ENCODE measurements at regions not wholly inside any gene's neighbourhood (a gene's known extent, or its start where the extent isn't known, plus 50 kb on each side); places are given as distances from the start of the nearest gene placed in this dataset.
"Not testable (repeated sequence)": the region's sequence is repeated elsewhere in the genome, so short reads cannot be mapped to it uniquely, and the experiment has no call there.

DNA sequence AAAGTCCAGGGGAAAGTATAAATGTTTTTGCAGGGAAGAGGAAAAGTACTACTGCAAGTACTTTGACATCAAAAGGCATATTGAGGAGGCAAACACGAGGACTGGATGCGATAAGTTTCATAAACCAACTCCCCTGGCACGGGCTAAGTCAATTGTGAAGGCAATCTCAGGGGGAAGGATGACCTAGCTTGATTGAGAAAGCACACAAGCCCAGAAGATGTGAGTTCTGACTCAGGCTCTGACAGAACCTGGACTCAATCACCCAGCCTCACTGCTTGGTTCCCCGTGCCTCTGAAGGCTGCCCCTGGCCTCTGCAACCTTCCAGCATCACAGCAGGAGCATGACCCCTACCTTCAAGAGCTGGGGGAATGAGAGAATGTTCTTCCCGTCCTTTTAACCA is 93.2 kb upstream of the ZNF438 start:
- DNase-seq: no peak

DNA sequence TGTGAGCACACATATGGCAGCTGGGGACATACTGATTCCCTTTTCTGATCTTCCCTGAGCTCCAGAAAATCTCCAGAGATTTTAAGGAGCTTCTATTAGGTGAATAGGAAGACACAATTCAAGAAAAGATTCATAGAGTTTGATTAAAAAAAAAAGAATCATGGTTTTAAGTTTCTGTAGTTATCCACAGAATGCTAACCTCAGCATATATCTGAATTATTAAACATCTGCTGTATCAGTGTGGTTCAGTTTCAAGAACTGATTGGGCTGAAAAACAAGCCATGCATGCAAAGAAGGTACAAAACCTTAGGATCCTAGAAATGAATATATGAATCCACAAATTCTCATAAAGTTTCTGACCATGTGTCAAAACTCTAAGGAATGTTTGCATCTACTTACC is 94.1 kb upstream of the ZNF438 start:
- no peak for DNase-seq

DNA sequence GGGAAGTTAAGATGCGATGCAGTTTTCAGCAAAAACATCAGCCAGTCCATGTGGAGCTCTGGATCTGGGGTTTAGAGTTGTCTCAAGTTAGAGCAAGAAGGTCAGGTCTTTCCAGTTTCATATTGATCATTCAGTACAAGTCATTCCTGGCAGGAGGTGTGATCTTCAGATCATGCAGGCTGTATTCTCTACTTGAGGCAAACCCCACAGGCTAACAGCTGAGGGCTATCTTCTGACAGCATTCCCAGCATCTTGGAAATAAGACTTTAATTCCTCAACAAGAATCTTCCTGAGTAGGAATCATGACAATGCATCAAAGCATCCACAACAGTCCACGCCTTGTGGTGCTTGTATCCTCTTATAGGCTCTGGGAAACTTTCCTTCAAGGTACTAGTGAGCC is 94.9 kb upstream of the ZNF438 start:
- DNase-seq: no peak

DNA sequence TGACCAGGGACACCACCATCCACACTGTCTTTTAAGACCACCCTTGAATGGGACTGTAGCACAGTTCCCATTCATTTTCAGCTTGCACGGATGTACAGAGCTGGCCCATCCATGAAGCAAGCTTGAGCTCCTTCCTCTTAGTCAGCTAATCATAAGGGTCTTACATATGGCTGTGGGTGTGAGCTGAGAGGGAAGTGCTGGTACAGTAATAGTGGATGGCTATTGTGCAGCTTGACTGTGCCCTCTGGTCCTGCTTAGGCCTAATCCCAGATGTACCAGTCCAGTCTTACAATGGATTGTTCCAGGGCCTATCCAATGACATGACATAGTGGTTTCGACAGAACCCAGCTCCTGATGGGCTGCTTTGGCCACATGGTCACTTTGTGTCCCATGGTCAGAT is 96.9 kb upstream of the ZNF438 start:
- DNase-seq: no peak

DNA sequence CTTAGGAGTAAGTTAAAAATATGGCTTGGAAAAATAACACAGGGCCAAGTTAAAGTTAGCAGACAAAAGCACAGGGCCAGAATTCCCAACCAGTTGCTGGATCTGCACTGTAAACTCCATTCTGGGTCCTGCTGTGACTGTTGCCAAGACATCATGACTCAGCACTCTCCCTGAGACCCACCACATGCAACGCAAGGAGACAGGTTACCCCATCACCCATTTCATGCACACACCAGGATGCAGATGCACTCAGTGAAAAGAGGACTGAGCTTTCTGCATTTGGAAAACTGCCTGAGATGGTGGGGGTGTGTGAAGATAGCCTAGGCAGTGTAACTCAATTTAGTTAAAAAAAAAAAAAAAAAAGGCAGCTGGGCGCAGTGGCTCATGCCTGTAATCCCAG is 97.6 kb upstream of the ZNF438 start:
- DNase-seq: peak in 1 of 14 donors; percentile 13

DNA sequence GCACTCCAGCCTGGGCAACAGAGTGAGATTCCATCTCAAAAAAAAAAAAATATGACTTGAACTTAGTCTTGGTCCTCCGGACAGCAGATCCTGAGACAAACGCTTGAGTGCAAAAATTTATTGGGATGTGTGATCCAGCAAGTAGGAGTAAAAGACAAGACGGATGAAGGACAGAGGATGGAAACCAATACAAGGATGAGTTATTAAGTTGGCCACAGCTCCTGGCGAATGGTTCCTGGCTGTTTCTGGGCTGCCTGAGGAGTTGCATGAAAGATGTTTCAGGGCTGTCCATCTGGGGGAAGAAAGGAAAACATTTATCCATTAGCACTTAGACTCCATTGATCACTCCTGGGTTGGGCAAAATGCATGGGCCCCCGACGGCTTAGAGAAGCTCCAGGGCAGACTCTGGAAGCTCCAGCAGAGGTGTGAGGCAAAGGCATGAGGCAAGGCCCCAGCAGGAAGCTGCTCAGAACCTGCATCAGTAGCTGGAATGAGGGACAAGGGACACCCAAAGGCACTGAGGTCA is 98.3 kb upstream of the ZNF438 start:
- DNase-seq: no peak

DNA sequence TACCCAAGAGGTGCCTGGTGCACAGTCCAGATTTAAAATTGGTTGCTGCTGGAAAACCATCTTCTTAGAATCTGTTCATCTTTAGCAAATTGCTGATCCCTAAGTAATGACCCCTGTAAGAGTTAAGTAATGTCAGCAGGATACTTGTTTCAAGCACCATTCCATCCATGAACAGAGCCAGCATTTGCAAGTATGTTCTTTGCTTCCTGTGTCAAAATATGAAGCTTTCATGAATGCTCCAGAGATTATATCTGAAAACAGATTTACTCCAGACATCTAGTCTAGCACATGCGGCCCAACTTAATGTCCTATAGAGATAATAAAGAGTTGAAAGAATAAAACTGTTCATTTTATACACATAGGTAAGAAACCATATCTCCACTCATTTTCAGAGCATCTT is 98.7 kb upstream of the ZNF438 start:
- no peak for DNase-seq

DNA sequence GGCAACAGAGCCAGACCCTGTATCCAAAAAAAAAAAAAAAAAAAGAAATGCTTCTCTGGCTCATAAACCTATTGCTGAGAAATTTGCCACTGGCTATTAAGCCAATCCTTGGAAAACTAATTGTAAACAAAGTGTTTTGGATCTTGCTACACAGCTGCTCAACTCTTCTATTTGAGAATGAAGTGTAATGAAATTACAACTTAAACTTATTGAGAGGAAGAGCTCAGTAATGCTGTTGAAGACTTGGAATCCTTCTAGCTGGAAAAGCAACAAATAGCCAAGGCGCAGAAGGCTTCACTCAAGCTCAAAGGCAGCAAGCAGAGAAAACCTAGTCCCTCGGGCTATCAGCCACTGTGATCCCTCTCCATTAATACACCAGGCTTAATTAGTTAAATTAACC is 99.6 kb upstream of the ZNF438 start:
- DNase-seq: no peak

DNA sequence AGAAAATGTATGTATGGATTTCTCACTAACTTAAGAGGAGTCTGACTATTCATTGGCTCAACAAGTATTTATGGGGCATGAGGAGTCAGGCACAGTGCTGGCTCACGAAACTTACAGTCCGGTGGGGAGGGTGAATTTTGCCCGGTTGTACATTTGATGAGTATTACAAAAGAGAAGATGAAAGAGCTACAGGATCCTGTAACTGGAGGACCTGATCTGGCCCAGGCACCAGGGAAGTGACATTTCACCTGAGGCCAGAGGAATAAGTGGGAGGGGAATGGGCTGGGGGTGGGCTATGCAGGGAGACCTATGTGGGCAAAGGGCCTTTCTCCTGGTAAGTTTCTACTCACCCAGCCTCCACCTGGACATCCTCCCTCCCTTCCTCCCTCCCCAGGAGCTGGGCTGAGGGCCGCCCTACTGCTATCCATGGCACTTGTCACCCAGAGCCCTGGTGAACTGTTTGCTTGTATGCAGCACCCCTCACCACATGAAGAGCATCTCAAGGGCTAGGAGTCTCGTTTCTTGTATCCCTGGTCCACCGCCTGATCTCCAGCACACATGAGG is 101.1 kb upstream of the ZNF438 start:
- DNase-seq: no peak

DNA sequence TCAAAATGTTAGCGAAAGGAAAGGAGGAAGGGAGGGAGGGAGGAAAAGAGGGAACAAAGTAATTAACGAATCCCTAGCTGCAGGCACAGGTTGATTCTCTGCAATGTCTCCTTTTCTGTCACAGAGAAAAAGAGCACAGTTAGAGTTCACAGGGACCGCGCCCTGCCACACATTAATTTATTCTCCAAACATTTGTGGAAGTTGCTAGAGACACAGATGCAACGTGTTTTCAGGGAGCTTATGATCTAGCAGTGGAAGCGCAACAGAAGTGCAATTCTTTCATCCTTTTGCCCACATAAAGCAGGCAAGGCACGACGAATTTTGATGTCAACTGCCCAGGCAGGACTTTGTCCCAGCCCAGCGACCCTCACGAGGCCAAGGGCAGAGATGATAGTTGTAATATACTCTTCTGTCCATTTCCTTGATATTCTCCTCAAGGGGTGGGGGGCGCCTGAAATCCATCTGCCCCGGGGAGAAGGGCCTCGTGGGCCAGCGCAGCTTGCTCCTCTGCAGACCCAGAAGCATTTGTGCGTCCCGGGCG is 101.7 kb upstream of the ZNF438 start:
- DNase-seq: no peak

DNA sequence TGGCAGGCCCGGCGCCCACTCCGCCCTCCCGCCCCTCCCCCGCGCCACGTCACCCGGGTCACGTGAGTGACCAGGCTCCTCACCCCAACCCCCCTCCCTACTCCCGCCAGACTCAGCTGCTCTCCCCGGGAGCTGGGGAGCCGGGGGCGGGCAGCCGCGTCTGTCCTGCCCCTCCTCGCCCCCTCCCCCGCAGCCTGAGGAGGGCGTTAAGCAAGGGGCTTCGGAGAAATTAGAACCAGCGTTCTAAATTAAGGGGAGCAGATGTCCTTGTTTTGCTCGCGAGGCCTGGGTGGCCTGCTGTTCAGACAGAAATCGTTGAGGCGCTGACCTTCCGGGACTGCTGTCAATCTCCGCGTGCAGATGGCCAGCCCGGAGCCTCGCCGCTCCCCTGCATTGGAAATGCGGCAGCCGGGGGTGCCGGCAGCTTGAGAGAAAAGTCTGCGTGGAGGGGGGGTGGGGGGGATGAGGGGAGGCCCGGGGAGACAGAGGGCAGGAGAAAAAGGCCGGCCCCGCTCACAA is 102.2 kb upstream of the ZNF438 start:
- DNase-seq: peak; percentile 17 to 90 (median 81)

DNA sequence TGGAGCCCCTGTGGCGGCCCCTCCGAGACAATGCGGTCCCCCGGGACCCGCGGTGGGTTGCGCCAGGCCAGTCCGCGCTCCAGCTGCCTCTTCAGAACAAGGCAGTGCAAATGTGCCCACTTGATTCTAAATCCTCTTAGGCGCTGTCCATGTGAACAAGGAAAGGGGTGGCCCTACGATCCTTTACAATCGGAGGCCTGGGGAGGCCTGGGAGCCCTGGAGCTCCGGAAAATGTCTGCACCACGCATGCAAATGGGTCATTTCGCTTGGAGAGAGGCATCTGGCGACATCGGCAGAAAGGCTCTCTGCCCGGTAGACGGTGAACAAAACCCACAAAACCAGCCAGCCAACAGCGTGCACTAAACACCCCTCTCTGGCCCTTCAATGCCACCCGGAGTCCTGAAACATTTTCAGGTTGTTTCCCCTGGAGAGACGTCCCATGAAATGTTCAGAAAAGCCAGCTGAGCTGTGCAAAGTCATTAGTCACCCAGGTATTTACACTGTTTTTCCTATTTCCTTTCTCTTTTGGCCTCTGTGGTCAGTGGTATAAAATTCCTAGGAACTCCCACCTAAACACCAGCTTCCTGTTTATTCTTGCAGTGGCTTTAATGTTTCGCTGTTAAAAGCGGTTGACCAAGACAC is 102.8 kb upstream of the ZNF438 start:
- DNase-seq: peak in 8 of 14 donors; percentile 47 to 82 (median 64)

DNA sequence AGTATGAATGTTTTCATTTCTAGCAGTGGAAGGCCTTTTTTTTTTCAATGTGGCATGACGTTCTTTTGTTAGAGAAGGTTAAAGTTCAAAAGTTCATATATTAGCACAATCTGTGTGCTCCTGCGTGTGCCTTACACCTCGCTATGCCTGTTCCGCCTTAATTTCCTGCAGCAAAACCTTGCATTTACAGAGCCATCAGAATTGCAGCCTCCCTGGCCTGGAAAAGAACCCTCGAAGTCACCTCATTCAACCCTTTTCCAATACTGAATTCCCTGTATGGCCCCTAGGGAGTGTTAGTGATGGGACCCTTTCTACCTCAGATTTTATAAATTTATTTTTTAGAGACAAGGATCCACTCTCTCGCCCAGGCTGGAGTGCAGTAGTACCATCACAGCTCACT is 103.5 kb upstream of the ZNF438 start:
- DNase-seq: no peak

DNA sequence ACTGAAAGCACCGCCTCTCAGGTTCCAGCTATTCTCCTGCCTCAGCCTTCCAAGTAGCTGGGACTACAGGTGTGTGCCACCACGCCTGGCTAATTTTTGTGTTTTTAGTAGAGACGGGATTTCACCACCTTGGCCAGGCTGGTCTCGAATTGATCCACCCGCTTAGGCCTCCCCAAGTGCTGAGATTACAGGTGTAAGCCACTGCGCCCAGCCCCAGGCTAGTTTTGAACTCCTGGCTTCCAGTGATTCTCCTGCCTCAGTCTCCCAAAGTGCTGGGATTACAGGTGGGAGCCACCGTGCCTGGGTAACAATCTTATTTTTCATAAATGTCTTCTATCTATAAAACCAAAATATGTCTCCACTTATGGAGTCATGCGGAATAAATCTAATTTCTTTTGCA is 104.1 kb upstream of the ZNF438 start:
- DNase-seq: not testable (repeated sequence)

DNA sequence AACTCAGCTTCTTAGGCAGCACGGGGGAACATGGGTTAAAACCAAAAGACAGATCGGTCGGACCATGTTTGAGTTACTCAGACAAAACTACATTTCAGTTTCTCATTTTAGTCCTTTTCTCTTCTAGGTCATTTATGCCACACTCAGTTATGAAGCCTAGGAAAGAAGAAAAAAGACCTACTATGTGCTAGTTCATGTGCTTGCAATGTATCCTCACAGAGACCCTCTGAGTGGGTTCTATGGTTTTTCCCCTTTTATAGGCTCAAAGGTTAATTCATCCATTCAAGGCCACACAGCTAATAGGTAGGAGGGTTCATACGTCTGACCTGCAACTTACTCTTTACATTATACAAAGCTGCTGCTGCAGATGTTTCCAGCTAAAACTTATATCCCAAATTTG is 104.7 kb upstream of the ZNF438 start:
- DNase-seq: no peak

DNA sequence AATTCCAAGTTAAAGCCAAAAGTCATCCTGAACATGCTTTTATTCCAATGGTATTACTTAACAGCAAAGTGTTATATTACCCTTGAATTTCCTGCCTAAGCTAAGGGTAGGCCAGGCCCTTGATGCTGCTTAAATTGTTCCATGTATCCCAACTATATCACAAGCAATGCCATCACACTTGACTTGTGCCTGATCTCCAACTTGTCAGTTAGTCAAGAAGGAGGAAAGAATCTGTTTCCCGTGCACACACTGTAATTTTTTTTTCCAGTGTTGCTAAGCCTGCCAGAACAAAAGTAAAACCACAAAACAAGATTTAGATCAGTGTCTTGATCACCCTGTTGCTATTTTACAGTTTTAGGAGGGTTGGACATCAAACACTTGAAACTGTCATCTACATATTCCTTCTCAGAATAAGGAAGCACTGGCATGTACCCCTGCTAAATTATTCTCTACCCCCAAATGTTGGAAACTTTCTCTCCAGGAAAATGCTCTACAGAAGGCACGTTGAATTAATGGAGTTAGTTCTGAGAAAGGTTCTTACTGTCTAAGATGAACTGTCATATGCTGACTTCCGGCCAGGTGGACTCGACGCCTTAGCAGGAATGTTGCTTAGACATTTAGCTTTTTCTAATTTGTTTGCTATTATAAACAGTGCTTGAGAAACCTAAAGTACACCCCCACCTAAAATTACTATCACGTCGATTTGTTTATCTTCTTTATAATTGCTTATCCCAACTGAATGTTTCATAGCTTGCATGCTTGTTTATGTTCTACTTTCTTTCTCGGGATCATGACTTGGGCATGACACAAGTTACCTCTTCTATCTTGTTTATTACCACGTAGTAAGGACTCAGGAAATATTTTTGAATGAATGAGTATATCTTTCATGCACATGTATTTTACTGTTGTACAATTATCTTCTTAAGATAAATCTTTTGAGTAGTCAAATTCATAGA is 105.5 kb upstream of the ZNF438 start:
- DNase-seq: no peak

DNA sequence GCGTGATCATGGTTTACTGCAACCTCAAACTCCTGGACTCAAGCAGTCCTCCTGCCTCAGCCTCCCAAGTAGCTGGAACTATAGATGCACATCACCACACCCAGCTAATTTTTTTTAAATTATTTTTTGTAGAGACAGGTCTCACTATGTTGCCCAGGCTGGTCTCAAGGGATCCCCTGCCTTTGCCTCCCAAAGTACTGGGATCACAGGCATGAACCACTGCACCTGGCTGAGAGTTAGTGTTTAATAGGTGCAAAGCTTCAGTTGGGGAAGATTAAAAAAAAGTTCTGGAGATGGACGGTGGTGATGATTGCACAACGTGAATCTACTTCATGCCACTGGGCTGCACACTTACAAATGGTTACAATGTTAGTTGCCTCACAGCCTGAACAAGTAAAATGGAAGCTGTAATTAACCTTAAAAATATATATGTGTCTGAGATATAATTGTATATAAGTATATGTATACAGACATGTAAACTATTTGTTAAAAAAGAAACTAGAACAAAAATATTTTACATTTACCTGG is 106.4 kb upstream of the ZNF438 start:
- DNase-seq: no peak

DNA sequence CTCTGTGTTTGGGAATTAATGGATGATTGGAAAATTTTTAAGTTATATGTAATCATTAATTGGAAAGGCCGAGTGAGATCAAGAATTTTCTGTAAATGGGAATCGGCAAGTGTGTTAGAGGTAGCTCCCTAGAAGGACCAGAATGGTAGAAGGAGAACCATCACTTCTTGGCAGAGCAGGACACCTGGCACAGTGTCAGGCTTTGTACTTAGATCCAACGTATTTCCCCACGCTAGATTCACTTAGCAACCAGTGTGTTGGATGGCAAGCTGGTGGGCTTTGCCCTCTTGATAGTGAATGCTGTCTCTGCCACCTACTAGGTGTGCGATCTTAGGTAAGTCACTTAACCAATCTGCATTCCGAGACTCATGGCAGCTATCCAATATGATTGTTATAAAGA is 107.8 kb upstream of the ZNF438 start:
- DNase-seq: no peak

DNA sequence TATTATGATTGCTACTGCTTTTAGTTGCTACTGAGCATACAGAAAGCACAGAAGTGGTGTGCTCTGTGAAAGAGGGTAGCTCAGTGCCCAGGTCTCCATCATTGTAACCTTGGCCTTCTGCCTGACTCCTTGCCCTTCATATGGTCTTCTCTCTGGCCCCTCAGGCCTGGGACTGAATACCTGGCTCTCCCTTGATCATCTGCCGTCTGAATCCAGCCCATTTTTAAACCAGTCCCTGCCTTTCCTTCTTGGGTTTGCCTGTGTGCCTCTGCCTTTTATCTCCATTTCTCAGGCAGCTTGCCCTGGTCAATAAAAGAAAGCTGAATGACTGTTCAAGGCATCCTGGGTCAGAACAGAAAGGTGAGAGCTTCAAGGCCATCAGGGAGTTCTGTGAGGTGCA is 109.1 kb upstream of the ZNF438 start:
- DNase-seq: no peak

DNA sequence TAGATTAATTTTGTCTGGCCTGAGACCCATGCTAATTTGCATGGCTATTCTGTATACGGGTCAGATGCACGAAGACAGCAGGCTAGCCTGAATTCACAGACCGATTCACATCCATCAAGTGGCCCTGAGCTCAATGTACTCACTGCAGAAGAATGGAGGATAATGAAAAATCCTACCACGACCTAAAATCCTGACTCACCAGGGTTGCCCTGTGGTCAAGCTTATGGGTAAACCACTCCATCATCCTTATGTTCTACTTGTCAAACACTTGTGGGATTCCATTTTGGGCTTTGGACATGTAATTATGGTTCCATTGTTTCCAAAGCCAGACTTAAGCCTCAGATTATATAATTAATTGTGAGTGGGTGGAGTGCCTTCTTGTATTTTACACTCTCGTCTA is 110.4 kb upstream of the ZNF438 start:
- no peak for DNase-seq

DNA sequence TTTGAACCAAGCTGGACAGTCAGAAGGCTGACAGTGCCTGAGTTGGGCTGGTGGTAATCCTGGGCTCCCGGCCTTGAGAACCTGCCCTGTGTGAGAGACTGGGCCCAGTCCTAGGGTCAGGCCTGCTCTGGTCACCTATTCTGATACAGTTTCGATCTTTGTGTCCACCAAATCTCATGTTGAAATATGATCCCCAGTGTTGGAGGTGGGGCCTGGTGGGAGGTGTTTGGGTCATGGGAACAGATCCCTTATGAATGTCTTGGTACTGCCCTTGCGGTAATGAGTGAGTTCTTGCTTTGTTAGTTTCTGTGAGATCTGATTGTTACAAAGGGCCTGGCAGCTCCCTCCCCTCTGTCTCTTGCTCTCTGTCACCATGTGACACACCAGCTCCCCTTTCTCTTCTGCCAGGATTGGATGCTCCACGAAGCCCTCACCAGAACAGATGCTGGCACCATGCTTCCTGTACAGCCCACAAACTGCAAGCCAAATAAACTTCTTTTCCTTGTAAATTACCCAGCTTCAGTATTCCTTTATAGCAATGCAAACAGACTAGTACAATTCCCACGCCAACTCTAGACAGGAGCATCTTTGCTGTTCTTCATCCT is 111.8 kb upstream of the ZNF438 start:
- DNase-seq: peak in 1 of 14 donors; percentile 33

DNA sequence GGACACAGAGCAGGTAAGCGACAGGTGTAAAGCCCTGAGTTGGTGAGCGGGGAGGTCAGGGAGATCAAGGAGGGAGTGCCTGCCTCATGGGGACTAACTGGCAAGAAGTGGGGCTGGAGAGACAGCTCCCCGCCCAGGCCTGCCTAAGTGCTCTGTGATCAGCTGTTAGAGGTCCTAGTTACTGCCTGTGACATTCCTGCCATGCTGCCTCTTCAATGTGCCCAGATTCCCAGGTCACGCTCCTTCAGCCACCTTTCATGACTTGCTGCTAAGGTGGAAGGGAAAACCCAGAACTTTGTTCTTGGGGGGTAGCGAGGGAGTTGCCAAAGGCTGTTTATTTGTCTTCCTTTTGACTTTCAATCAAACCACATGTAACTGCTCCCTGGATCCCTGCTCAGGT is 114.3 kb upstream of the ZNF438 start:
- DNase-seq: no peak

Measured in C1 segment of cervical spinal cord (tissue), 14 donors.